Transverse colon (tissue), 4 donors: ENCODE measurements at regions not wholly inside any gene's neighbourhood (a gene's known extent, or its start where the extent isn't known, plus 50 kb on each side); places are given as distances from the start of the nearest gene placed in this dataset.

Experiments used
- POLR2A ChIP-seq: fragments of 450-650 bp; IDR thresholded peaks from one replicate; pipeline ENCODE4 v1.6.1; 2016; ENCODE audit warnings: antibody characterized with exemption, mild to moderate bottlenecking, moderate library complexity
- POLR2AphosphoS5 ChIP-seq, 3 donors: sonication (generic); formaldehyde crosslinking; IDR thresholded peaks; one replicate each; pipeline ENCODE4 v1.6.1; 2016; ENCODE audit warnings: antibody characterized with exemption in 3 of 3
- TF ChIP-seq, protein P1 (sequence below), 5 experiments: fragments of 200-600 bp in 3 of 5; fragments of 450-650 bp in 2 of 5; sonication (generic) in 3 of 5; IDR thresholded peaks; 1 replicate in 2 of 5; 2 replicates in 3 of 5; pipeline ENCODE4 v1.5.1; 2016 to 2017; ENCODE audit warnings: antibody characterized with exemption in 5 of 5, inconsistent platforms in 3 of 5, mild to moderate bottlenecking in 2 of 5, moderate library complexity in 1 of 5

DNA sequence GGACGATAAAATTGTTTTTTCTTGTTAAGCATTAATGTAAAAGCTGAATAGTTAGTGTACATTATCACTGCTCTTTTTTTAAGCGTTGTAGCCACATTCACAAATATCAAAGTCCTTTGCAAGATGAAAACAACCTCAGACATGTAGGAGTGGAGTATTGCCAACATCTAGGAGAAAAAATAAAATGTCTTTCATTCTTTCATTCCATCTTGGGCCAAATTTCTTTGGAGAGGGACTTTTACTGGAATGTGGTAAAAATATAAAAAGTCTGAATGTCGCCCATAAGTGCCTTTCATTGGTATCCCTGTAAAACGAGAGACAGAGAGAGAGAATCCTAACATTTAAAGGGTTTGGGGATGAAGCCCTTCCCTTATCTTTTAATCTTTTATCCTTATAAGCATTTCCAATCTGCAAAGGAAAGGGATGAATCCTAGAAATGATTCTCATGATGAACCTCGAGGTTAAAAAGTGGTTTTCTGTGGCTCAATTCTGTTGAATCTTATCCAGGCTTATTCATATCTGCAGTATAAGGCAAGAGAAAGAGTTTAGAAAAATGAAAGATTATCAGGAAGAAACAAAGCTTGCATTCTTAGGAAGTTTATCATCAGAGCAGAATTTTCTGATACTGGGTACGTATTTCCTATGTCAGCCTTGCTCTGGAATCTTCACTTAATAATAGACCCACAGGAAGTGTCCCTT lies 1031.7 kb downstream of the MCTP2 start:
- TF ChIP-seq, protein P1, sequence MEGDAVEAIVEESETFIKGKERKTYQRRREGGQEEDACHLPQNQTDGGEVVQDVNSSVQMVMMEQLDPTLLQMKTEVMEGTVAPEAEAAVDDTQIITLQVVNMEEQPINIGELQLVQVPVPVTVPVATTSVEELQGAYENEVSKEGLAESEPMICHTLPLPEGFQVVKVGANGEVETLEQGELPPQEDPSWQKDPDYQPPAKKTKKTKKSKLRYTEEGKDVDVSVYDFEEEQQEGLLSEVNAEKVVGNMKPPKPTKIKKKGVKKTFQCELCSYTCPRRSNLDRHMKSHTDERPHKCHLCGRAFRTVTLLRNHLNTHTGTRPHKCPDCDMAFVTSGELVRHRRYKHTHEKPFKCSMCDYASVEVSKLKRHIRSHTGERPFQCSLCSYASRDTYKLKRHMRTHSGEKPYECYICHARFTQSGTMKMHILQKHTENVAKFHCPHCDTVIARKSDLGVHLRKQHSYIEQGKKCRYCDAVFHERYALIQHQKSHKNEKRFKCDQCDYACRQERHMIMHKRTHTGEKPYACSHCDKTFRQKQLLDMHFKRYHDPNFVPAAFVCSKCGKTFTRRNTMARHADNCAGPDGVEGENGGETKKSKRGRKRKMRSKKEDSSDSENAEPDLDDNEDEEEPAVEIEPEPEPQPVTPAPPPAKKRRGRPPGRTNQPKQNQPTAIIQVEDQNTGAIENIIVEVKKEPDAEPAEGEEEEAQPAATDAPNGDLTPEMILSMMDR (IDR thresholded peaks at IDR 0.05), result no peak
- TF ChIP-seq POLR2AphosphoS5 (IDR thresholded peaks at IDR 0.05) (no peak), POLR2A (no peak)
